HUES6 (cell line): ENCODE measurements at regions not wholly inside any gene's neighbourhood (a gene's known extent, or its start where the extent isn't known, plus 50 kb on each side); places are given as distances from the start of the nearest gene placed in this dataset.
"Not testable (repeated sequence)": the region's sequence is repeated elsewhere in the genome, so short reads cannot be mapped to it uniquely, and the experiment has no call there.

Source experiments
- H3K27ac ChIP-seq: 2 replicates; pipeline ENCODE4 v1.7.0; 2013; ENCODE audit warnings: low read depth, mild to moderate bottlenecking, low read length, inconsistent platforms
- H3K27me3 ChIP-seq: 2 replicates; pipeline ENCODE4 v1.6.1; 2013; ENCODE audit warnings: low read length; ENCODE audit not compliant: control insufficient read depth, insufficient read depth
- H3K36me3 ChIP-seq: 2 replicates; pipeline ENCODE4 v1.6.1; 2013; ENCODE audit warnings: low read length; ENCODE audit not compliant: control insufficient read depth, insufficient read depth
- H3K4me1 ChIP-seq: 2 replicates; pipeline ENCODE4 v1.6.1; 2013; ENCODE audit warnings: low read length; ENCODE audit not compliant: control insufficient read depth, insufficient read depth
- H3K4me3 ChIP-seq: 2 replicates; pipeline ENCODE4 v1.5.1; 2013; ENCODE audit warnings: low read depth, low read length
- H3K9ac ChIP-seq: one replicate; pipeline ENCODE4 v1.6.1; 2013; ENCODE audit warnings: mild to moderate bottlenecking, low read length
- H3K9me3 ChIP-seq: 2 replicates; pipeline ENCODE4 v1.6.1; 2013; ENCODE audit warnings: low read depth, low read length; ENCODE audit not compliant: control insufficient read depth, insufficient read depth

DNA sequence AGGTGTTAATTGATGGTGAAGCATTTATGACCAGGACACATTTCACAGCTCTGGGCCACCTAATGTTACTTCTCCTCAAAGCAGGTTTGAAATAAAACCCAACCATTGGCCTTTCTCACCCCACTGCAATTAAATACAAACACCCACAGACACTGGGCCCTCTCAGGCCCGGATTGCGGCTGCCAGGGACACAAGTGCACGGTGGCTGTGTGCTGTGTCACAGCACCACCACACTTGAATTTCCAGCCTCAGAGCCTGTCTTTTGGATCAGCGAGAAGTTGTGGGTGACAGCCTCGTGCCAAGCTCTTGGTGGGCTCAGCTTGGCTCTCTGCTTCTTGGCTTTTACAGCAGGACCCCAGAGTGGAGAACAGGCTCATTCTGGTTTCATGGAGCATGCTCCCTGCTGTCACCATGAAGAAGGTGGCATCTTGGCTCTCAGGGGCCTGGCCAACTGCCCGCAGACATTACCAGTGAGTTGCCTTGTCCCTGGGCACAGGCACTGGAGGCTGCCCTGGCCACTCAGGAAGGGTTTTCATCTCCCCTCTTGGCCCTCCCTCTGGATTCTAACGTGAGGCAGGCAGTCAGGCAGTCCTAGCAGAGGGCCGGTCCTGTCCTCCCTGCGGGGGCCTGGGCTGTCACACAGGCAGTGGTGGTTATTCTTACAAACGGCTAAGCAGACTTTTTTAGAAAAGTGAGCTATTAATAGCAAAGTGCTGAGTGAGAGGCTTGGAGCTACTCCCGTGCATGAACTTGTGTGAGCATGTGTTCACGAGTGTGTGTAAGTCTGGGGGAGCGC is 234.5 kb downstream of the BCL2L11 start:
- H3K27ac ChIP-seq, H3K4me1 ChIP-seq, H3K27me3 ChIP-seq, H3K4me3 ChIP-seq, H3K36me3 ChIP-seq, H3K9ac ChIP-seq, H3K9me3 ChIP-seq: not testable (repeated sequence)

- H3K4me3 ChIP-seq, H3K4me1 ChIP-seq, H3K27ac ChIP-seq, H3K27me3 ChIP-seq, H3K9me3 ChIP-seq, H3K9ac ChIP-seq, H3K36me3 ChIP-seq: not testable (repeated sequence)
Observed at GRCh38 chr2:111355823-111356511, 235.3 kb downstream of the BCL2L11 start.

- H3K27me3 ChIP-seq, H3K4me1 ChIP-seq, H3K9me3 ChIP-seq, H3K27ac ChIP-seq, H3K9ac ChIP-seq, H3K36me3 ChIP-seq, H3K4me3 ChIP-seq: not testable (repeated sequence)
Observed at GRCh38 chr2:111356512-111357031, 235.9 kb downstream of the BCL2L11 start.

- H3K9me3 ChIP-seq, H3K27ac ChIP-seq, H3K9ac ChIP-seq, H3K36me3 ChIP-seq, H3K4me3 ChIP-seq, H3K27me3 ChIP-seq, H3K4me1 ChIP-seq: not testable (repeated sequence)
Observed at GRCh38 chr2:111365986-111366640, 245.4 kb downstream of the BCL2L11 start.

DNA sequence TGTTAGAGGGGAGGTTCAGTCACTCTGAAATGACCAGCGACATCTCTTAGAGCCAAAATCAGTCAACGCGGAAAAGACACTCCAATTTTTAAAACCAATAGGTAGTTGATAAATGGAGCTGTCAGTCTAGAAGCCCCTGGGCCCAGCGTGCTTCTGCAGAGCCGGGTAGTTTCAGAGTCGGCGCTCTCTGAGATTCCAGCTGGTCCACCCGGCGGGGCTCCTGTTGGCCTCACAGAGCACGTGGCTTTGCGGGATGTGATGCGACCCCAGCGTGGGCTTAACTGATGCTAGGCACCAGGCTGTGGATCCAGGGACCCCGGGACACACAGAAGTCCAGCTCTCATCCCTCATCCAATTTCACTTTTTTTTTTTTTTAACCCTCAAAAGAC is 245.9 kb downstream of the BCL2L11 start:
- not testable (repeated sequence) for H3K27me3 ChIP-seq, H3K9me3 ChIP-seq, H3K4me3 ChIP-seq, H3K4me1 ChIP-seq, H3K9ac ChIP-seq, H3K36me3 ChIP-seq, H3K27ac ChIP-seq

- not testable (repeated sequence) for H3K27me3 ChIP-seq, H3K4me1 ChIP-seq, H3K9ac ChIP-seq, H3K4me3 ChIP-seq, H3K36me3 ChIP-seq, H3K27ac ChIP-seq, H3K9me3 ChIP-seq
Observed at GRCh38 chr2:111367080-111367479, 246.4 kb downstream of the BCL2L11 start.

GRCh38 chr2:111367871-111368270 is 247.2 kb downstream of the BCL2L11 start:
- not testable (repeated sequence) for H3K36me3 ChIP-seq, H3K27me3 ChIP-seq, H3K27ac ChIP-seq, H3K4me3 ChIP-seq, H3K9me3 ChIP-seq, H3K9ac ChIP-seq, H3K4me1 ChIP-seq

DNA sequence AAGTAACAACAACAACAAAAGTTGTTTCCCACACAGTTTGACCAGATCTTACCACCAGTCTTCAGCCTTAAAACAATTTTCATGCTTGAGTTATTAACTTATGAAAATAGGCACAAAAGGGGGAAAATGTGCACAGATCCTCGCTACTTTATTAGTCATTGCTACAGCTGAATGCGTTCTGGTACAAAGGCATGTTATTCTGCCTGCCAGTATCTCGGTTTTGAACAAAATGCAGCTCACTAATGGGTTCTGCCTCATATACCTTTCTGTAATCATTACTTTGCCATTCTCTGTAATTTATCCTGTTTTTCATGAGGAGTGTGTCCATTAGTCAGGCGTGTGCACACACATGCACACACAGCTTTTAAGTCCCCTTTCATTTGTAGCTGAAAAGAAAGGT is 247.6 kb downstream of the BCL2L11 start:
- H3K4me1 ChIP-seq, H3K9ac ChIP-seq, H3K4me3 ChIP-seq: not testable (repeated sequence)

DNA sequence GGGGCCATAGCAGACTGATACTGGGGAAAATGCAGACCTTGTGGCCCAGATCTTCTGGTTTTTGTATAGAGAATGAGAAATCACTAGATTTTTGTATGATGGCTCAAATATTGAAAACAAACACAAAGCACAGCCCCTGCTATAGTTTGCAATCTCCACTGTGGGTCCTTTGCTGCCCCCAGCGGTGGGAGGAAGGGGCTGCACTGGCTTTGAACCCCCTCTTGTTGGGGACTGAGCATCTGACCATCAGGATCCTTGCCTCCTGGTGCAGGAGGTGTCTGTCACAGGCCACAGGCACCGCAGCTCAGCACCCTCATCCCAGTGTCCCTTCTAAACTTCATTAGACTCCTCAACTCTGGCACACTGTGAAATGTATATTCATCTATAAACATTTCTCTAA is 252.3 kb downstream of the BCL2L11 start:
- H3K27me3 ChIP-seq, H3K4me1 ChIP-seq: not testable (repeated sequence)

More for the DNA sequence above, 247.6 kb downstream of the BCL2L11 start:
- H3K9me3 ChIP-seq, H3K36me3 ChIP-seq, H3K27ac ChIP-seq, H3K27me3 ChIP-seq: not testable (repeated sequence)

DNA sequence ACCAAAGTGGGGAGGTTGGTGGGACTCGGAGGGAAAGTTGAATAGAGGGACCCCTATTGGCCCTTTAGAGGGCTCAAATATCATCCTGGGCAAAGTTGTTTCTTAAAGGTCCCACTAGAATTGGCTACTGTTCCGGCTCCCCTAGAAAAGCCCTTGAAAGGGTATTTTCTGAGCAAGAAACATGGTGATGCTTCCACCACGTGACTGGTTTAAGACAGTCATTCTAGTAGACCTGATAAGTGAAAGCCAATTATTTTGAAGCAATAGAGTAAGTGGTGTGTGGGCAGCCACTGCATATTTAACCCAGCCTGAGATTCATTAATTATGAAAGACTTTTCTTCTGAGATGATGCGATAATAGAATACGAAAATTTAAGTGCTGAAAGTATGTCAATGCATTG is 253.3 kb downstream of the BCL2L11 start:
- H3K9ac ChIP-seq, H3K36me3 ChIP-seq, H3K4me3 ChIP-seq, H3K27ac ChIP-seq, H3K27me3 ChIP-seq, H3K9me3 ChIP-seq, H3K4me1 ChIP-seq: not testable (repeated sequence)

More for the DNA sequence above, 252.3 kb downstream of the BCL2L11 start:
- not testable (repeated sequence) for H3K36me3 ChIP-seq, H3K27ac ChIP-seq, H3K9ac ChIP-seq, H3K9me3 ChIP-seq, H3K4me3 ChIP-seq

DNA sequence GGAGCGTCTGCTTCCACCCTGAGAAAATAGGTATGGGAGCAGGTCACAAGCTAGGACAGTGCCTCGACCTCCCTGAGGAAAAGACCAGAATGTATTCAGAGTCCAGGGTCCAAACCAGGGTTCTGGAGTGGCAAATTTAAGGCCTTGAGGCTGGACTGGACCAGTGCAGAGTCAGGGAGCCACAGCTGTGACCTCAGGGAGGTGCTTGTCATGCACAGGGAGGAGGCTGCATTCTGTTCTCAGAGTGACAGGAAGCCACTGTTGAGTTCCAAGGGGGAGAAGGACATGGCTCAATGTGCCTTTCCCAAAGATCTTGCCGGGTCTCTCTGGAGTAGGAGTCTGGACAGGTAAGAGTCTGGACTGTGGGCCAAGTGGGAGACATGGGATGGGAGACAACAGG is 254.0 kb downstream of the BCL2L11 start:
- H3K9ac ChIP-seq, H3K27ac ChIP-seq, H3K27me3 ChIP-seq, H3K4me1 ChIP-seq, H3K4me3 ChIP-seq, H3K36me3 ChIP-seq, H3K9me3 ChIP-seq: not testable (repeated sequence)
